ENCODE measurements at regions not wholly inside any gene's neighbourhood (a gene's known extent, or its start where the extent isn't known, plus 50 kb on each side); places are given as distances from the start of the nearest gene placed in this dataset.

GRCh38 chr7:142455392-142455791 lies 197.5 kb upstream of the PRSS58 start (continued):
- no peak for TF ChIP-seq IKZF4 (CRISPR knock-in tag; IDR thresholded peaks at IDR 0.05; ENCODE audit: borderline replicate concordance, low read depth, not compliant biosample characterization)
- no peak for TF ChIP-seq MZF1 (CRISPR knock-in tag; IDR thresholded peaks at IDR 0.05; ENCODE audit: borderline replicate concordance)
- no peak for TF ChIP-seq ZNF652 (CRISPR knock-in tag; IDR thresholded peaks at IDR 0.05; ENCODE audit: borderline replicate concordance, low read depth)
- TF ChIP-seq, protein P1, sequence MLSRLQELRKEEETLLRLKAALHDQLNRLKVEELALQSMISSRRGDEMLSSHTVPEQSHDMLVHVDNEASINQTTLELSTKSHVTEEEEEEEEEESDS (CRISPR knock-in tag; IDR thresholded peaks at IDR 0.05; ENCODE audit: borderline replicate concordance) = no peak
- TF ChIP-seq ZSCAN9 (CRISPR knock-in tag; IDR thresholded peaks at IDR 0.05; ENCODE audit: borderline replicate concordance) = no peak
- no peak for TF ChIP-seq ZNF256 (CRISPR knock-in tag; conservative IDR thresholded peaks at IDR 0.05)
- TF ChIP-seq HNF4G (IDR thresholded peaks at IDR 0.05; ENCODE audit: borderline replicate concordance, low read depth, low read length) = no peak
- TF ChIP-seq HNF4G (CRISPR knock-in tag; IDR thresholded peaks at IDR 0.05; ENCODE audit: borderline replicate concordance, low read depth) = no peak
- TF ChIP-seq KDM2A (CRISPR knock-in tag; IDR thresholded peaks at IDR 0.05; ENCODE audit: borderline replicate concordance, low read depth) = no peak
- TF ChIP-seq, protein P2, sequence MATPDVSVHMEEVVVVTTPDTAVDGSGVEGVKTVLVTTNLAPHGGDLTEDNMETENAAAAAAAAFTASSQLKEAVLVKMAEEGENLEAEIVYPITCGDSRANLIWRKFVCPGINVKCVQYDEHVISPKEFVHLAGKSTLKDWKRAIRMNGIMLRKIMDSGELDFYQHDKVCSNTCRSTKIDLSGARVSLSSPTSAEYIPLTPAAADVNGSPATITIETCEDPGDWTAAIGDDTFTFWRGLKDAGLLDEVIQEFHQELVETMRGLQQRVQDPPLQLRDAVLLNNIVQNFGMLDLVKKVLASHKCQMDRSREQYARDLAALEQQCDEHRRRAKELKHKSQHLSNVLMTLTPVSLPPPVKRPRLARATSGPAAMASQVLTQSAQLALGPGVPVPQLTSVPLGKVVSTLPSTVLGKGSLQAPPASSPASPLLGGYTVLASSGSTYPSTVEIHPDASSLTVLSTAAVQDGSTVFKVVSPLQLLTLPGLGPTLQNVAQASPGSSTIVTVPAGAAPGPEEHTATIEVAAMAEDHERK (CRISPR knock-in tag; IDR thresholded peaks at IDR 0.05; ENCODE audit: low read depth) = no peak

DNA sequence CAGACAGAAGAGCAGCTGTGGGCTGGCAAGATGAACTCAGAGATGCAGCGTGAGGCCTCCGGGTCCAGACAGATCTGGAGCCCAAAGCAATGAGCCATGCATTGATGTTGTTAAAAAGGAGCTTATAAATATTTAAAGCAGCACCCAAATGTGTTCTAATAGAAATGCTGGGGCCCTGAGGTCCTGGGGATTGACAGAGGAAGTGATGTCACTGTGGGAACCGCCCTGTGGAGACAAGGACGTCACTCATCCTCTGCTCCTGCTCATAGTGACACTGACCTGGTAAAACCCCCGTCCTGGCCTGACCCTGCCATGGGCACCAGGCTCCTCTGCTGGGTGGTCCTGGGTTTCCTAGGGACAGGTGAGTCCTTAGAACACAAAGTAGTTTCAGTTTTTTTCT lies 197.0 kb upstream of the PRSS58 start:
- TF ChIP-seq ZNF619 (CRISPR knock-in tag; IDR thresholded peaks at IDR 0.05) (no peak), MEF2D (CRISPR knock-in tag; IDR thresholded peaks at IDR 0.05) (no peak), ZNF749 (CRISPR knock-in tag; IDR thresholded peaks at IDR 0.05; ENCODE audit: borderline replicate concordance) (no peak), NONO (IDR thresholded peaks at IDR 0.05) (no peak), NONO (CRISPR knock-in tag; conservative IDR thresholded peaks at IDR 0.05) (no peak), ZNF263 (CRISPR knock-in tag; IDR thresholded peaks at IDR 0.05) (no peak)
- TF ChIP-seq, protein P3, sequence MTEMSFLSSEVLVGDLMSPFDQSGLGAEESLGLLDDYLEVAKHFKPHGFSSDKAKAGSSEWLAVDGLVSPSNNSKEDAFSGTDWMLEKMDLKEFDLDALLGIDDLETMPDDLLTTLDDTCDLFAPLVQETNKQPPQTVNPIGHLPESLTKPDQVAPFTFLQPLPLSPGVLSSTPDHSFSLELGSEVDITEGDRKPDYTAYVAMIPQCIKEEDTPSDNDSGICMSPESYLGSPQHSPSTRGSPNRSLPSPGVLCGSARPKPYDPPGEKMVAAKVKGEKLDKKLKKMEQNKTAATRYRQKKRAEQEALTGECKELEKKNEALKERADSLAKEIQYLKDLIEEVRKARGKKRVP (CRISPR knock-in tag; IDR thresholded peaks at IDR 0.05) = no peak
- no peak for FAIRE-seq
- BruUV-seq (replicated peaks) = no TSS peak

More for the DNA sequence above, 197.0 kb upstream of the PRSS58 start:
- in situ Hi-C loops (cut with HindIII; ENCODE audit: extremely low pct_ligation_motif_present, low pct_unique_long_range_greater_than_20kb) = no loop called here
- H3K36me3 ChIP-seq (replicated peaks in 1 of 2; ENCODE audit: control insufficient read depth in 1 of 2, insufficient read depth in 2 of 2, low read length in 2 of 2) = no peaks in the 10 kb centered on the region
- CTCF ChIA-PET (ENCODE audit: low intra/inter-chr PET ratio, low total read pairs) = no interaction called here
- 0% methylated on average over 2 of the region's 5 CpGs for WGBS (ENCODE audit: low lambda C conversion rate)
- intact Hi-C loops (cut with micrococcal nuclease; ENCODE audit: unreplicated experiment) = no loop called here
- ATAC-seq (no peak), DNase-seq (ENCODE audit: low spot score) (no peak)
- H2AFZ ChIP-seq (ENCODE audit: low read length) = no peak overlapping the region
- no peak overlapping the region for H3K9ac ChIP-seq (ENCODE audit: insufficient read depth, low read depth, low read length)
- no peak overlapping the region for H3K4me3 ChIP-seq (replicated peaks in 1 of 3; ENCODE audit: insufficient read depth in 1 of 3, low read depth in 2 of 3, low read length in 3 of 3)
- POLR2A ChIA-PET = no interaction called here
- H3K27ac ChIP-seq (ENCODE audit: extremely low read length, insufficient read depth, low read length) = no peak overlapping the region
- no peak overlapping the region for H3K4me2 ChIP-seq (ENCODE audit: low read depth, low read length)
- no peaks in the 10 kb centered on the region for H3K9me3 ChIP-seq (ENCODE audit: low read length)
- no peaks in the 10 kb centered on the region for H3K4me1 ChIP-seq (ENCODE audit: insufficient read depth, low read length)
- H4K20me1 ChIP-seq (ENCODE audit: insufficient read depth, low read length) = no peaks in the 10 kb centered on the region
- no peaks in the 10 kb centered on the region for H3K79me2 ChIP-seq (ENCODE audit: insufficient read depth, low read length)
- H3K27me3 ChIP-seq (ENCODE audit: control insufficient read depth in 1 of 2, insufficient read depth in 2 of 2, low read length in 2 of 2) = peaks cover 3 to 14% of the 10 kb centered on the region in 2 experiments; a peak in 2 of 5 replicates
